ENCODE measurements at regions not wholly inside any gene's neighbourhood (a gene's known extent, or its start where the extent isn't known, plus 50 kb on each side); places are given as distances from the start of the nearest gene placed in this dataset.

DNA sequence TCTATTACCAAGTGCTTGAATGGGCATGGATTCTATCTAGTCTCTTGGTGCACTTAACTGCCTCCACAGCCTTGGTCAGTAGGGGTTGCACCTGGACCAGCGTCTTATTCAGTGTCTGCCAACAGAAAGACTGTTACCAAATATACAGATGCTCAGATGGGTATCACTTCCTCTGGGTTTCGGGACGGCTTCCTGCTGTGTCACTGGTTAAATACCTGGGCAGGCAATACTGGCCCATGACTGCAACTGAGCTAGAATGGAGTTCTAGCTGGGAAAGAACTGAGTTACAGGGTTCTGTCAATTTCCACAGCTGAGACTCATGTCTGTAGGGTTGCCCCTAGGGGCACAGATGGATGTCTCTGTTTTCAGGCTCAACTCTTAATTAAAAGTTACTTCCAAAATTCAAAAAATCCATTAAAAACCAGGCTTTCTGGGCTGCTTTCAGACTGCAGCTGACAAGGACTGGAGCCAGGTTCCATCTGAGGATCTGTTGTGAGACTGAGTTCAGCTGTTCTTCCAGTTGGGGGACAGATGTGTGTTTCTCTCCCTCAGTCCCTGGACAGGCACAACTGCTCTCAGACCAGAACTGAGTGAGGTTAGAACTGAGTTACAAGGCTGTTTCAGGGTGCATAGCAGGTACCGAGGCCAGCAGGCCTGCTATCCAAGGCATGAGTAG, 789.6 kb upstream of the SLC8A1 start:
- Histone ChIP-seq H3K4me3 (ENCODE audit: insufficient read depth, low read depth, low read length) (no peak overlapping the region), H4K20me1 (ENCODE audit: insufficient read depth, low read length) (no peaks in the 10 kb centered on the region), H2AFZ (ENCODE audit: low read depth, low read length) (no peak overlapping the region), H3K79me2 (ENCODE audit: insufficient read depth, low read length) (no peaks in the 10 kb centered on the region), H3K27ac (ENCODE audit: low read depth, low read length) (no peak overlapping the region), H3K36me3 (ENCODE audit: insufficient read depth, low read length) (no peaks in the 10 kb centered on the region), H3K27me3 (ENCODE audit: insufficient read depth, low read length) (no peaks in the 10 kb centered on the region), H3K9ac (ENCODE audit: low read length) (no peak overlapping the region), H3K4me1 (ENCODE audit: insufficient read depth, low read length) (no peaks in the 10 kb centered on the region), H3K4me2 (ENCODE audit: low read length) (no peak overlapping the region), H3K9me3 (ENCODE audit: insufficient read depth, low read depth, low read length) (no peaks in the 10 kb centered on the region)
- no peak for TF ChIP-seq EZH2 (IDR thresholded peaks at IDR 0.05; ENCODE audit: insufficient read depth, low read length)
- TF ChIP-seq, protein P1, sequence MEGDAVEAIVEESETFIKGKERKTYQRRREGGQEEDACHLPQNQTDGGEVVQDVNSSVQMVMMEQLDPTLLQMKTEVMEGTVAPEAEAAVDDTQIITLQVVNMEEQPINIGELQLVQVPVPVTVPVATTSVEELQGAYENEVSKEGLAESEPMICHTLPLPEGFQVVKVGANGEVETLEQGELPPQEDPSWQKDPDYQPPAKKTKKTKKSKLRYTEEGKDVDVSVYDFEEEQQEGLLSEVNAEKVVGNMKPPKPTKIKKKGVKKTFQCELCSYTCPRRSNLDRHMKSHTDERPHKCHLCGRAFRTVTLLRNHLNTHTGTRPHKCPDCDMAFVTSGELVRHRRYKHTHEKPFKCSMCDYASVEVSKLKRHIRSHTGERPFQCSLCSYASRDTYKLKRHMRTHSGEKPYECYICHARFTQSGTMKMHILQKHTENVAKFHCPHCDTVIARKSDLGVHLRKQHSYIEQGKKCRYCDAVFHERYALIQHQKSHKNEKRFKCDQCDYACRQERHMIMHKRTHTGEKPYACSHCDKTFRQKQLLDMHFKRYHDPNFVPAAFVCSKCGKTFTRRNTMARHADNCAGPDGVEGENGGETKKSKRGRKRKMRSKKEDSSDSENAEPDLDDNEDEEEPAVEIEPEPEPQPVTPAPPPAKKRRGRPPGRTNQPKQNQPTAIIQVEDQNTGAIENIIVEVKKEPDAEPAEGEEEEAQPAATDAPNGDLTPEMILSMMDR (IDR thresholded peaks at IDR 0.05; ENCODE audit: insufficient read depth, low read depth, low read length), result no peak
- FAIRE-seq (no peak), DNase-seq (ENCODE audit: low read depth) (no peak)
- Mint-ChIP-seq H3K27me3 (ENCODE audit: low read depth, unreplicated experiment) (no peaks in the 10 kb centered on the region), H3K4me3 (ENCODE audit: unreplicated experiment) (no peak overlapping the region), H3K27ac (ENCODE audit: unreplicated experiment) (no peak overlapping the region), H3K36me3 (ENCODE audit: low read depth, unreplicated experiment) (no peaks in the 10 kb centered on the region), H3K4me1 (ENCODE audit: low read depth, unreplicated experiment) (no peaks in the 10 kb centered on the region), H3K9me3 (ENCODE audit: unreplicated experiment) (no peaks in the 10 kb centered on the region)

DNA sequence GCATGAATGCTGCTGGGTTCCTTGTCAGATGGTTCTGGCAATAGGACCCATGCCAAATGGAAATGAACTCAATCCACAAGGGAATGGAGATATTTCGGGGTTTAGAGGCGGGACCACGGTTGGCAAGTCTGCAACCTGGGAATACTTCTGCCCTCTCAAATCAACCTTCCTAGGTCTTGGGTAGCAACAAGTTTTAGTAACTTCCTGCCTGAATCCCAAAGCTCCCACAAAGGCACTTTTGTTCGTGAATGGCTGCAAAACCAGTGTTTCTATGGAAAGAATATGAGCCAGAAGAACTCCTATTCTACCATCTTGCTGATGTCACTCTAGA, 790.1 kb upstream of the SLC8A1 start:
- Mint-ChIP-seq H3K36me3 (ENCODE audit: low read depth, unreplicated experiment) (no peaks in the 10 kb centered on the region), H3K27me3 (ENCODE audit: low read depth, unreplicated experiment) (no peaks in the 10 kb centered on the region), H3K4me3 (ENCODE audit: unreplicated experiment) (no peak overlapping the region), H3K27ac (ENCODE audit: unreplicated experiment) (no peak overlapping the region), H3K4me1 (ENCODE audit: low read depth, unreplicated experiment) (no peaks in the 10 kb centered on the region), H3K9me3 (ENCODE audit: unreplicated experiment) (no peaks in the 10 kb centered on the region)
- Histone ChIP-seq H3K27ac (ENCODE audit: low read depth, low read length) (no peak overlapping the region), H3K4me2 (ENCODE audit: low read length) (no peak overlapping the region), H3K4me1 (ENCODE audit: insufficient read depth, low read length) (no peaks in the 10 kb centered on the region), H4K20me1 (ENCODE audit: insufficient read depth, low read length) (no peaks in the 10 kb centered on the region), H3K79me2 (ENCODE audit: insufficient read depth, low read length) (no peaks in the 10 kb centered on the region), H3K36me3 (ENCODE audit: insufficient read depth, low read length) (no peaks in the 10 kb centered on the region), H2AFZ (ENCODE audit: low read depth, low read length) (no peak overlapping the region), H3K27me3 (ENCODE audit: insufficient read depth, low read length) (no peaks in the 10 kb centered on the region), H3K9me3 (ENCODE audit: insufficient read depth, low read depth, low read length) (no peaks in the 10 kb centered on the region), H3K9ac (ENCODE audit: low read length) (no peak overlapping the region), H3K4me3 (ENCODE audit: insufficient read depth, low read depth, low read length) (no peak overlapping the region)
- DNase-seq (ENCODE audit: low read depth), result no peak
- TF ChIP-seq EZH2 (IDR thresholded peaks at IDR 0.05; ENCODE audit: insufficient read depth, low read length), result no peak
- TF ChIP-seq, protein P1 (IDR thresholded peaks at IDR 0.05; ENCODE audit: insufficient read depth, low read depth, low read length), result no peak
- no peak for FAIRE-seq

- no peaks in the 10 kb centered on the region for H3K27me3 ChIP-seq (ENCODE audit: insufficient read depth, low read length)
- Mint-ChIP-seq H3K36me3 (ENCODE audit: low read depth, unreplicated experiment) (no peaks in the 10 kb centered on the region), H3K9me3 (ENCODE audit: unreplicated experiment) (no peaks in the 10 kb centered on the region), H3K27me3 (ENCODE audit: low read depth, unreplicated experiment) (no peaks in the 10 kb centered on the region), H3K4me1 (ENCODE audit: low read depth, unreplicated experiment) (no peaks in the 10 kb centered on the region), H3K27ac (ENCODE audit: unreplicated experiment) (no peak overlapping the region), H3K4me3 (ENCODE audit: unreplicated experiment) (no peak overlapping the region)
- H4K20me1 ChIP-seq (ENCODE audit: insufficient read depth, low read length), result no peaks in the 10 kb centered on the region
- no peak overlapping the region for H3K4me3 ChIP-seq (ENCODE audit: insufficient read depth, low read depth, low read length)
- no peaks in the 10 kb centered on the region for H3K79me2 ChIP-seq (ENCODE audit: insufficient read depth, low read length)
- H3K9me3 ChIP-seq (ENCODE audit: insufficient read depth, low read depth, low read length), result no peaks in the 10 kb centered on the region
- no peak overlapping the region for H2AFZ ChIP-seq (ENCODE audit: low read depth, low read length)
- no peaks in the 10 kb centered on the region for H3K36me3 ChIP-seq (ENCODE audit: insufficient read depth, low read length)
- H3K4me2 ChIP-seq (ENCODE audit: low read length), result no peak overlapping the region
- FAIRE-seq, result no peak
- no peaks in the 10 kb centered on the region for H3K4me1 ChIP-seq (ENCODE audit: insufficient read depth, low read length)
- no peak overlapping the region for H3K9ac ChIP-seq (ENCODE audit: low read length)
- TF ChIP-seq, protein P1 (IDR thresholded peaks at IDR 0.05; ENCODE audit: insufficient read depth, low read depth, low read length), result no peak
- no peak for TF ChIP-seq EZH2 (IDR thresholded peaks at IDR 0.05; ENCODE audit: insufficient read depth, low read length)
- H3K27ac ChIP-seq (ENCODE audit: low read depth, low read length), result no peak overlapping the region
- no peak for DNase-seq (ENCODE audit: low read depth)
Observed at GRCh38 chr2:41267929-41268659, 779.7 kb upstream of the PKDCC start.

Measured in astrocyte (in vitro differentiated cells and primary cell).